NB4 (cell line): ENCODE measurements at regions not wholly inside any gene's neighbourhood (a gene's known extent, or its start where the extent isn't known, plus 50 kb on each side); places are given as distances from the start of the nearest gene placed in this dataset.

ENCODE experiments used
- CTCF ChIP-seq: IDR thresholded peaks from one replicate; pipeline ENCODE4 v1.5.1; 2012; ENCODE audit warnings: low read depth, low read length
- MAX ChIP-seq: IDR thresholded peaks from 2 replicates; pipeline ENCODE4 v1.6.1; 2011; ENCODE audit warnings: low read depth, low read length
- POLR2A ChIP-seq: IDR thresholded peaks from 2 replicates; pipeline ENCODE4 v1.6.1; 2011; ENCODE audit warnings: mild to moderate bottlenecking; ENCODE audit not compliant: insufficient read length; ENCODE audit errors: extremely low read depth

DNA sequence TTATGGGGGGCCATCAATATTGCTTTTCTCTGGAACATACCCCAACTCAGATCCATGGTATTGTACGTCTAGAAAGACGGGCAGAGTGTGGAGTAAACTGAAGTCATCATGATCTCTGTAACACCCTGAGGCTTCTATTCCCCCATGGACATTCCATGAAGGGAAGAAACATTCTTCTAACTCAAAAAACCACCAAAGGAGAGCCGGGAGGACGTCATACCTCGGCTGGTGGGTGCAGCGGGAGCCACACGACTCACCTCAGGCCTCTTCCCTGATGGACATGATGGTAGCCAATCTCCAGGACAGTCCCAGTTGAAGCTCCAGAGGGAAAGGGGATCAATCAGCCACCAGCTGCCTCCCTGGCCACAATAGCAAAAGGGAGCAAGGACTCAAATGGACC, 127.3 kb downstream of the MREG start:
- TF ChIP-seq CTCF (no peak), POLR2A (no peak), MAX (no peak)
